OCI-LY1 (cell line): ENCODE measurements at regions not wholly inside any gene's neighbourhood (a gene's known extent, or its start where the extent isn't known, plus 50 kb on each side); places are given as distances from the start of the nearest gene placed in this dataset.

Source experiments
- H2AFZ ChIP-seq: fragments of 200-600 bp; sonication (generic), shearing (Covaris generic); 2 replicates; pipeline ENCODE4 v1.6.0; 2014; ENCODE audit warnings: antibody characterized with exemption, mild to moderate bottlenecking, low read length
- H3F3A ChIP-seq: fragments of 200-600 bp; sonication (generic), shearing (Covaris generic); 2 replicates; pipeline ENCODE4 v1.6.0; 2014; ENCODE audit warnings: mild to moderate bottlenecking, antibody characterized with exemption, low read length, moderate library complexity; ENCODE audit not compliant: insufficient read depth
- H3K27ac ChIP-seq: fragments of 200-600 bp; sonication (generic); 2 replicates; pipeline ENCODE4 v1.5.1; 2014; ENCODE audit warnings: low read length, mixed run types, mild to moderate bottlenecking, low read depth; ENCODE audit not compliant: poor library complexity, severe bottlenecking
- H3K27me3 ChIP-seq: fragments of 200-600 bp; sonication (generic); 2 replicates; pipeline ENCODE4 v1.6.0; 2014; ENCODE audit warnings: antibody characterized with exemption, mild to moderate bottlenecking, low read length, moderate library complexity; ENCODE audit not compliant: insufficient read depth
- H3K36me3 ChIP-seq: fragments of 200-600 bp; sonication (generic); 2 replicates; pipeline ENCODE4 v1.6.1; 2014; ENCODE audit warnings: mild to moderate bottlenecking, antibody characterized with exemption, low read length, moderate library complexity, mixed read lengths; ENCODE audit not compliant: insufficient read depth
- H3K4me1 ChIP-seq: fragments of 200-600 bp; sonication (generic); 2 replicates; pipeline ENCODE4 v1.5.1; 2014; ENCODE audit warnings: mild to moderate bottlenecking, low read length, moderate library complexity; ENCODE audit not compliant: insufficient read depth, severe bottlenecking
- H3K4me2 ChIP-seq: fragments of 200-600 bp; sonication (generic), shearing (Covaris generic); 2 replicates; pipeline ENCODE4 v1.6.1; 2014; ENCODE audit warnings: low read length
- H3K4me3 ChIP-seq: fragments of 200-600 bp; sonication (generic); 2 replicates; pipeline ENCODE4 v1.5.1; 2014; ENCODE audit warnings: low read length, low read depth, mild to moderate bottlenecking, mixed read lengths; ENCODE audit not compliant: poor library complexity, severe bottlenecking
- H3K79me2 ChIP-seq: fragments of 200-600 bp; shearing (Covaris generic); 2 replicates; pipeline ENCODE4 v1.6.1; 2016; ENCODE audit warnings: mixed run types, low read length, mixed read lengths; ENCODE audit not compliant: insufficient read depth
- H3K9ac ChIP-seq: fragments of 200-600 bp; sonication (generic), shearing (Covaris generic); 2 replicates; pipeline ENCODE4 v1.6.1; 2014; ENCODE audit warnings: mild to moderate bottlenecking, low read length, mixed read lengths
- H3K9me2 ChIP-seq: fragments of 200-600 bp; sonication (generic), shearing (Covaris generic); 2 replicates; pipeline ENCODE4 v1.6.1; 2014; ENCODE audit warnings: low read depth, mild to moderate bottlenecking, low read length, mixed read lengths
- H3K9me3 ChIP-seq: fragments of 200-600 bp; shearing (Covaris generic); 2 replicates; pipeline ENCODE4 v1.6.1; 2014; ENCODE audit warnings: low read length, mixed read lengths
- H4K20me1 ChIP-seq: fragments of 200-600 bp; sonication (generic), shearing (Covaris generic); 2 replicates; pipeline ENCODE4 v1.6.0; 2016; ENCODE audit warnings: mild to moderate bottlenecking, low read length; ENCODE audit not compliant: insufficient read depth
- CTCF ChIP-seq: fragments of 200-600 bp; sonication (generic), shearing (Covaris generic); IDR thresholded peaks from 2 replicates; pipeline ENCODE4 v1.5.1; 2017; ENCODE audit warnings: mild to moderate bottlenecking, antibody characterized with exemption, low read length, moderate library complexity, mixed read lengths
- EZH2 ChIP-seq: fragments of 200-600 bp; sonication (generic), shearing (Covaris generic); IDR thresholded peaks from 2 replicates; pipeline ENCODE4 v1.8.0; 2017; ENCODE audit warnings: borderline replicate concordance, mixed run types, mild to moderate bottlenecking, antibody characterized with exemption, low read length, moderate library complexity, mixed read lengths

- no peak overlapping the region for H2AFZ ChIP-seq
- no peaks in the 10 kb centered on the region for H3K79me2 ChIP-seq
- no peaks in the 10 kb centered on the region for H3K9me2 ChIP-seq
- no peak overlapping the region for H3K4me2 ChIP-seq
- H3K27me3 ChIP-seq, result 0 out of 2 replicates have a peak, but pooled peaks cover 8% of the 10 kb centered on the region
- no peak for TF ChIP-seq EZH2
- TF ChIP-seq CTCF, result no peak
- no peaks in the 10 kb centered on the region for H3F3A ChIP-seq
- H3K4me1 ChIP-seq, result no peaks in the 10 kb centered on the region
- H3K36me3 ChIP-seq, result no peaks in the 10 kb centered on the region
- no peak overlapping the region for H3K4me3 ChIP-seq
- H3K9me3 ChIP-seq, result no peaks in the 10 kb centered on the region
- H3K9ac ChIP-seq, result no peak overlapping the region
- no peaks in the 10 kb centered on the region for H4K20me1 ChIP-seq
- no peak overlapping the region for H3K27ac ChIP-seq
Measured at GRCh38 chr3:194043516-194043915, 92.4 kb upstream of the HES1 start.

- no peak overlapping the region for H2AFZ ChIP-seq
- H3K27ac ChIP-seq, result no peak overlapping the region
- H3K9me2 ChIP-seq, result no peaks in the 10 kb centered on the region
- no peak overlapping the region for H3K4me2 ChIP-seq
- H3K4me1 ChIP-seq, result no peaks in the 10 kb centered on the region
- TF ChIP-seq CTCF (no peak), EZH2 (no peak)
- H4K20me1 ChIP-seq, result no peaks in the 10 kb centered on the region
- no peaks in the 10 kb centered on the region for H3F3A ChIP-seq
- H3K27me3 ChIP-seq, result peaks cover 13% of the 10 kb centered on the region; the same call in 1 of the 2 replicates
- no peak overlapping the region for H3K4me3 ChIP-seq
- H3K9me3 ChIP-seq, result peaks cover 2% of the 10 kb centered on the region; the same call in 1 of the 2 replicates
- H3K36me3 ChIP-seq, result no peaks in the 10 kb centered on the region
- H3K9ac ChIP-seq, result no peak overlapping the region
- no peaks in the 10 kb centered on the region for H3K79me2 ChIP-seq
Measured at GRCh38 chr3:194045289-194045688, 90.7 kb upstream of the HES1 start.

- Histone ChIP-seq H3K9ac (no peak overlapping the region), H3K9me2 (no peaks in the 10 kb centered on the region), H3K9me3 (peaks cover 9% of the 10 kb centered on the region; the same call in 1 of the 2 replicates), H3F3A (no peaks in the 10 kb centered on the region), H3K4me2 (no peak overlapping the region), H3K27ac (no peak overlapping the region), H3K79me2 (no peaks in the 10 kb centered on the region), H3K4me1 (no peaks in the 10 kb centered on the region), H3K27me3 (peaks cover 19% of the 10 kb centered on the region; the same call in 1 of the 2 replicates), H2AFZ (no peak overlapping the region), H3K36me3 (no peaks in the 10 kb centered on the region), H3K4me3 (no peak overlapping the region), H4K20me1 (no peaks in the 10 kb centered on the region)
- no peak for TF ChIP-seq CTCF
- TF ChIP-seq EZH2, result no peak
Measured at GRCh38 chr3:194045919-194046318, 90.0 kb upstream of the HES1 start.
